ENCODE measurements at regions not wholly inside any gene's neighbourhood (a gene's known extent, or its start where the extent isn't known, plus 50 kb on each side); places are given as distances from the start of the nearest gene placed in this dataset.
A peak's percentile ranks its signal among the peaks of the same experiment; 100 is the strongest.

- Histone ChIP-seq H3K4me1 (ENCODE audit: control insufficient read depth in 1 of 2, insufficient read depth in 2 of 2, low read length in 2 of 2) (peaks cover 0 to 5% of the 10 kb centered on the region in 2 donors), H3K4me3 (ENCODE audit: low read length in 2 of 2) (no peak overlapping the region), H3K27ac (ENCODE audit: low read depth in 1 of 2, low read length in 2 of 2) (no peak overlapping the region), H3K27me3 (ENCODE audit: control insufficient read depth in 1 of 2, insufficient read depth in 2 of 2, low read length in 1 of 2) (no peaks in the 10 kb centered on the region), H3K9me3 (ENCODE audit: control insufficient read depth, low read length) (no peaks in the 10 kb centered on the region), H3K36me3 (ENCODE audit: control insufficient read depth in 1 of 2, insufficient read depth in 2 of 2, low read length in 1 of 2) (no peaks in the 10 kb centered on the region)
- ATAC-seq (ENCODE audit: low FRiP score) (no peak), DNase-seq (no peak)
- WGBS, 2 donors = 96% methylated on average over 4 of the region's 4 CpGs
- intact Hi-C loops (cut with DNase I) = no loop called here
Measured at GRCh38 chr6:71047417-71047816, 90.6 kb upstream of the B3GAT2 start.

DNA sequence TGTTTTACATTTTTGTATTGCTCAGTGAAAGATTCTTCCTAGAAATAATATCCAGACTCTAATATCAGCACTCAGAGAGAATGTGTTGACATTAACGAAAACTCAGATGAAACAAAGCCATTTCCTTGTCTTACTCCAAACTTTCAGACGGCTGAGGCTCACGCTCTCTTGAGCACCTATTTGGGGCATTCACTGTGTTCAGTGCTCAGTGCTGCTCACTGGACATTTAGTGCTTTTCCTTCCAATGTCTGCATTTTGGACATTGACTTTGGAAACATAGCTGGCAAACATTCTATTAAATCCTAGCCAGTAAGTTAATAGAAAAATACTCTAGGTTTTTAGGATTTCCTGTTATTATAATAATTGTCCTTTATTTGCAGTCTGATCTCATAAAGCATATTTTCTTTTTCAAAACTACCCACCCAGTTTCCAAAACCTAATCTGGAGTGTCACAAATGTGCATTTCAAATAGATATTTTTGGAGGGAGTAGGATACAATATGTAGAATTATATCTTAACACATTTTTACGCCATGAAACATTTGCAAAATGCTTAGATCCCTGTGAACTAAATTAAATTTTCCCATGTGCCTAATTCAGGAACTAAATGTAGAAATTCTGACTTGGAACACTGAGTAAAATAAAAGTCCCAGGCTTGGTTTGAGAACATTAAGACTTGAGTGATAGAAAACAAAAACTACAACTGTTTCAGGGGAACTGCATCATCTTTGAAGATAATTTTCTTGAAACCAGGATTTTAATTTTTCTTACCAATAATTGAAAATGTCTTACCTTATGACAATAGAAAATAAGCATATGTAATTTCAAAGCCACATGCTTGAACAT is 91.7 kb upstream of the B3GAT2 start:
- no peaks in the 10 kb centered on the region for H3K36me3 ChIP-seq (ENCODE audit: control insufficient read depth in 1 of 2, insufficient read depth in 2 of 2, low read length in 1 of 2)
- no peaks in the 10 kb centered on the region for H3K27me3 ChIP-seq (ENCODE audit: control insufficient read depth in 1 of 2, insufficient read depth in 2 of 2, low read length in 1 of 2)
- no peaks in the 10 kb centered on the region for H3K9me3 ChIP-seq (ENCODE audit: control insufficient read depth, low read length)
- no peak for DNase-seq
- peak overlapping the region in 1 of 2 donors; percentile 64 for H3K27ac ChIP-seq (ENCODE audit: low read depth in 1 of 2, low read length in 2 of 2)
- 6 to 9% methylated on average over 4 of the region's 4 CpGs for WGBS, 2 donors
- ATAC-seq (ENCODE audit: low FRiP score) = no peak
- H3K4me3 ChIP-seq (ENCODE audit: low read length in 2 of 2) = no peak overlapping the region
- intact Hi-C loops (cut with DNase I) = no loop called here
- H3K4me1 ChIP-seq (ENCODE audit: control insufficient read depth in 1 of 2, insufficient read depth in 2 of 2, low read length in 2 of 2) = peaks cover 0 to 5% of the 10 kb centered on the region in 2 donors

DNA sequence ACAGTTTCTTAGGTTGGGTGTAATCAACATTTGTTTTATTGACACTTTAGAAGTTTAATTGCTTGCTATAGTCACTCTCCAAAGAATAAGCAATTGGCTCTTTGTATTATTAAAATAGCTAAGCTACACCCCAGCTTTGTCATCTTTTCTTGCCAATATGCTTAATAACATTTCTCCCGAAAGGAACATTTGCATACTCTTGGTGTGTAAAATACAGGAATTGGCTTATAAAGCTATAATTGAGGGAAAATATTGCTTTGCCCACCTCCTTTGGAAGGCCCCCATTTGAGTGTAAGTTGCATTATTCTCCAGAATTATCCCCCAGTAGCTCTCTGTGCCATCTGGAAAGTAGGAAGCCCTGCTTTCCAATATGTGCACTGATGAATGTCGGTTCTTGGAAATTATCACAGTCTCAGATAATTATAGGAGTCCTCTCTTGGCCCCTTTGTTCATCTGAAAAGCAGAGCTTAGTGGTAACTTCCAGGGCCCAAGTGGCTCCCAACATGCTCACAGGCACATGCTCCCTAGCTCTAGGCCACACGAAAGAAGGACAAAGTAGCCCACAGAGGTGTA is 92.4 kb upstream of the B3GAT2 start:
- DNase-seq = no peak
- Histone ChIP-seq H3K36me3 (ENCODE audit: control insufficient read depth in 1 of 2, insufficient read depth in 2 of 2, low read length in 1 of 2) (no peaks in the 10 kb centered on the region), H3K4me1 (ENCODE audit: control insufficient read depth in 1 of 2, insufficient read depth in 2 of 2, low read length in 2 of 2) (peaks cover 0 to 5% of the 10 kb centered on the region in 2 donors), H3K4me3 (ENCODE audit: low read length in 2 of 2) (no peak overlapping the region), H3K27me3 (ENCODE audit: control insufficient read depth in 1 of 2, insufficient read depth in 2 of 2, low read length in 1 of 2) (no peaks in the 10 kb centered on the region), H3K9me3 (ENCODE audit: control insufficient read depth, low read length) (no peaks in the 10 kb centered on the region), H3K27ac (ENCODE audit: low read depth in 1 of 2, low read length in 2 of 2) (no peak overlapping the region)
- ATAC-seq (ENCODE audit: low FRiP score) = no peak
- 80 to 84% methylated on average over 3 of the region's 3 CpGs for WGBS, 2 donors
- intact Hi-C loops (cut with DNase I) = no loop called here

GRCh38 chr6:71053475-71053874 is 96.6 kb upstream of the B3GAT2 start:
- Histone ChIP-seq H3K27me3 (ENCODE audit: control insufficient read depth in 1 of 2, insufficient read depth in 2 of 2, low read length in 1 of 2) (no peaks in the 10 kb centered on the region), H3K27ac (ENCODE audit: low read depth in 1 of 2, low read length in 2 of 2) (no peak overlapping the region), H3K4me1 (ENCODE audit: control insufficient read depth in 1 of 2, insufficient read depth in 2 of 2, low read length in 2 of 2) (peaks cover 0 to 3% of the 10 kb centered on the region in 2 donors), H3K36me3 (ENCODE audit: control insufficient read depth in 1 of 2, insufficient read depth in 2 of 2, low read length in 1 of 2) (no peaks in the 10 kb centered on the region), H3K9me3 (ENCODE audit: control insufficient read depth, low read length) (no peaks in the 10 kb centered on the region), H3K4me3 (ENCODE audit: low read length in 2 of 2) (no peak overlapping the region)
- ATAC-seq (ENCODE audit: low FRiP score) = no peak
- WGBS, 2 donors = 94 to 95% methylated on average over 4 of the region's 4 CpGs
- intact Hi-C loops (cut with DNase I) = no loop called here
- DNase-seq = no peak

DNA sequence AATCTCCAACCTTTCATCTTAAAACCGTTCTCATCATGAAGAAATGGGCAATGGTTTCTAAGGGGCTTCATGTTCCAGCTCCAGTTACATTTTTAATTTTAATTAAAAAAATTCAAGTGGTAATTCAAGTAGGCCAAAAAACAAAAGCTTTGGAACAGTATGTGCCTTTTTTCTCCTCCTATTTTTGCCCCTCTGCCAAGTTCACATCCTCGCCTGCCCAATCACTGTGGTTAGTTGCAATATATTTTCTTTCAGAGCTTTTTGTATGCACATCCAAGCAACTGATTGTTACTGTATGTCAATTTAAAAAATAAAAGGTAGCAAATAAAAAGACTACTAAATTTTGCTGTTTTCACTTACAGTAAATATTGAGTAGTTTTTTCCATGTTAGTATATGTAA is 99.8 kb upstream of the B3GAT2 start:
- Histone ChIP-seq H3K27ac (ENCODE audit: low read depth in 1 of 2, low read length in 2 of 2) (no peak overlapping the region), H3K27me3 (ENCODE audit: control insufficient read depth in 1 of 2, insufficient read depth in 2 of 2, low read length in 1 of 2) (no peaks in the 10 kb centered on the region)

GRCh38 chr6:71066153-71066552 is 109.3 kb upstream of the B3GAT2 start:
- no peak for DNase-seq
- Histone ChIP-seq H3K36me3 (ENCODE audit: control insufficient read depth in 1 of 2, insufficient read depth in 2 of 2, low read length in 1 of 2) (no peaks in the 10 kb centered on the region), H3K27me3 (ENCODE audit: control insufficient read depth in 1 of 2, insufficient read depth in 2 of 2, low read length in 1 of 2) (no peaks in the 10 kb centered on the region), H3K4me1 (ENCODE audit: control insufficient read depth in 1 of 2, insufficient read depth in 2 of 2, low read length in 2 of 2) (no peaks in the 10 kb centered on the region), H3K4me3 (ENCODE audit: low read length in 2 of 2) (no peak overlapping the region), H3K9me3 (ENCODE audit: control insufficient read depth, low read length) (no peaks in the 10 kb centered on the region), H3K27ac (ENCODE audit: low read depth in 1 of 2, low read length in 2 of 2) (no peak overlapping the region)
- ATAC-seq (ENCODE audit: low FRiP score) = no peak
- intact Hi-C loops (cut with DNase I) = no loop called here
- WGBS, 2 donors = 86 to 89% methylated on average over 1 of the region's 1 CpG

More for the DNA sequence above, 99.8 kb upstream of the B3GAT2 start:
- ATAC-seq (ENCODE audit: low FRiP score) (no peak), DNase-seq (no peak)
- intact Hi-C loops (cut with DNase I) = no loop called here
- WGBS, 2 donors = 55 to 70% methylated on average over 2 of the region's 2 CpGs
- H3K4me1 ChIP-seq (ENCODE audit: control insufficient read depth in 1 of 2, insufficient read depth in 2 of 2, low read length in 2 of 2) = no peaks in the 10 kb centered on the region
- no peak overlapping the region for H3K4me3 ChIP-seq (ENCODE audit: low read length in 2 of 2)
- H3K36me3 ChIP-seq (ENCODE audit: control insufficient read depth in 1 of 2, insufficient read depth in 2 of 2, low read length in 1 of 2) = no peaks in the 10 kb centered on the region
- H3K9me3 ChIP-seq (ENCODE audit: control insufficient read depth, low read length) = no peaks in the 10 kb centered on the region

DNA sequence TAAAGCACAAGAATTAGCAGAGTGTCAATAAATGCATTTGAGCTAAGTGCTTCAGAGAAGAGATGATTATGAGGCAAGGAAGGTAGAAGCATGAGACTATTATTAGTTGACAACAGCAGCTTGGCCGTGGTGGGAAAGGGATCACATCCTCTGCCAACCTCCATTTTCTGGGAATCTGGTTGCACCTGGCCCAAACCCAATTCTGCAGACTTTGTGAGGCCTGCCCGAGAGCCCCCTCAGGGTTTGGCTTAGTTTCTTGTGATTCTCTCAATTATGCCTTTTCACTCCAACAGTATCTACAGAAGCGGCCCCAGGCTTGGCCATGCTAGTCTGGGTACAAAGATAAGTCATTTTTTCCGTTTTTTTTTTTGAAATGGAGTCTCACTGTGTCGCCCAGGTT is 111.0 kb upstream of the B3GAT2 start:
- no peak for ATAC-seq (ENCODE audit: low FRiP score)
- intact Hi-C loops (cut with DNase I) = no loop called here
- Histone ChIP-seq H3K4me3 (ENCODE audit: low read length in 2 of 2) (no peak overlapping the region), H3K27ac (ENCODE audit: low read depth in 1 of 2, low read length in 2 of 2) (no peak overlapping the region), H3K9me3 (ENCODE audit: control insufficient read depth, low read length) (no peaks in the 10 kb centered on the region), H3K4me1 (ENCODE audit: control insufficient read depth in 1 of 2, insufficient read depth in 2 of 2, low read length in 2 of 2) (no peaks in the 10 kb centered on the region), H3K36me3 (ENCODE audit: control insufficient read depth in 1 of 2, insufficient read depth in 2 of 2, low read length in 1 of 2) (no peaks in the 10 kb centered on the region), H3K27me3 (ENCODE audit: control insufficient read depth in 1 of 2, insufficient read depth in 2 of 2, low read length in 1 of 2) (no peaks in the 10 kb centered on the region)
- WGBS, 2 donors = 83 to 84% methylated on average over 5 of the region's 5 CpGs
- DNase-seq = no peak

- H3K36me3 ChIP-seq (ENCODE audit: control insufficient read depth in 1 of 2, insufficient read depth in 2 of 2, low read length in 1 of 2) = no peaks in the 10 kb centered on the region
- DNase-seq (no peak), ATAC-seq (ENCODE audit: low FRiP score) (no peak)
- no peak overlapping the region for H3K4me3 ChIP-seq (ENCODE audit: low read length in 2 of 2)
- H3K27me3 ChIP-seq (ENCODE audit: control insufficient read depth in 1 of 2, insufficient read depth in 2 of 2, low read length in 1 of 2) = no peaks in the 10 kb centered on the region
- 53 to 55% methylated on average over 3 of the region's 3 CpGs for WGBS, 2 donors
- H3K9me3 ChIP-seq (ENCODE audit: control insufficient read depth, low read length) = no peaks in the 10 kb centered on the region
- intact Hi-C loops (cut with DNase I) = no loop called here
- H3K27ac ChIP-seq (ENCODE audit: low read depth in 1 of 2, low read length in 2 of 2) = no peak overlapping the region
- H3K4me1 ChIP-seq (ENCODE audit: control insufficient read depth in 1 of 2, insufficient read depth in 2 of 2, low read length in 2 of 2) = no peaks in the 10 kb centered on the region
Measured at GRCh38 chr6:71072508-71072907, 115.6 kb upstream of the B3GAT2 start.

DNA sequence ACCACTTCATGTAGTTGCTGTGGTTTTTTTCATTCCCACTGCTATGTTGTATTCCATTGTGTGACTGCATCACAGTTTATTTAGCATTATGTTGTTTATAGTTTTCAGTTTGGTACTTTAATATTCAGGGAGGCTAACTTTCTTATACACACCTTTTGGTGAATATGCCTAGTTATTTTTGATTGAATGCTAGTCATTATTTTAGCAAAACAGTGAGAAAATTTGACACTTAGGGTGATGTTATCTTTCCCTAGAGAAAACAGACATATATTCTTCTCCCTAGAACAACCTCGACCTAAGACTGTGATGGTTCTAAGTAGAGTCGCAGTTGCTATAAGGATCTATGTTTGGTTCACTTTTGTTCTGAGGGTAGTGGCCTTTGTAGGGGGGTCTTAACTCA is 120.8 kb upstream of the B3GAT2 start:
- Histone ChIP-seq H3K27ac (ENCODE audit: low read depth in 1 of 2, low read length in 2 of 2) (no peak overlapping the region), H3K4me1 (ENCODE audit: control insufficient read depth in 1 of 2, insufficient read depth in 2 of 2, low read length in 2 of 2) (peaks cover 0 to 2% of the 10 kb centered on the region in 2 donors), H3K4me3 (ENCODE audit: low read length in 2 of 2) (no peak overlapping the region), H3K9me3 (ENCODE audit: control insufficient read depth, low read length) (peaks cover 2% of the 10 kb centered on the region), H3K27me3 (ENCODE audit: control insufficient read depth in 1 of 2, insufficient read depth in 2 of 2, low read length in 1 of 2) (no peaks in the 10 kb centered on the region), H3K36me3 (ENCODE audit: control insufficient read depth in 1 of 2, insufficient read depth in 2 of 2, low read length in 1 of 2) (no peaks in the 10 kb centered on the region)
- no peak for ATAC-seq (ENCODE audit: low FRiP score)
- WGBS, 2 donors = 81 to 94% methylated on average over 2 of the region's 2 CpGs
- intact Hi-C loops (cut with DNase I) = no loop called here
- DNase-seq = no peak
